HEK293 (cell line): ENCODE measurements at regions not wholly inside any gene's neighbourhood (a gene's known extent, or its start where the extent isn't known, plus 50 kb on each side); places are given as distances from the start of the nearest gene placed in this dataset.

Source experiments
- GFI1B ChIP-seq: fragments of 450-650 bp; formaldehyde crosslinking; IDR thresholded peaks from 2 replicates; pipeline ENCODE4 v1.5.1; 2016; ENCODE audit warnings: missing biosample characterization, missing genetic modification characterization
- SP3 ChIP-seq: fragments of 450-650 bp; formaldehyde crosslinking; IDR thresholded peaks from 2 replicates; pipeline ENCODE4 v1.5.1; 2016; ENCODE audit warnings: missing biosample characterization, missing genetic modification characterization
- ZNF423 ChIP-seq: fragments of 450-650 bp; formaldehyde crosslinking; IDR thresholded peaks from 2 replicates; pipeline ENCODE4 v1.5.1; 2016; ENCODE audit warnings: missing biosample characterization, missing genetic modification characterization
- TF ChIP-seq, protein P1 (sequence below): fragments of 450-650 bp; formaldehyde crosslinking; IDR thresholded peaks from 2 replicates; pipeline ENCODE4 v1.5.1; 2016; ENCODE audit warnings: missing biosample characterization, missing genetic modification characterization

DNA sequence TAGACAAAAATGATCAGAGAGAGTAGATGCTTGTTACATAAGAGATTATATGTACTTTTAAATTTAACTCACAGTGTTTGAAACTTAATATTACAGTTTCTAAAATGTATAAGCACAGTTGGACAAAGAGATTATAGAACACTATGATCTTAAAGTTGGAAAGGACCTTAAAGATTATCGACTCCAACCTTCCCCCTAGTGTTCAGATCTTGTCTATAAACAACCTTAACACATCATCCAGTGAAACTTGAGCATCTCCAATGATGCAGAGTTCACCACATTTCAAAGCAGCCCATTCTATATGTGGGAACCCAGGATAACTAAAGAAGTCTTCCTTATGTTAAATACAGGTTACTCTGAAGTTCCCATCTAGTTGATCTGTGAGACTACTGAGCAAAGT is 480.8 kb downstream of the RMST start:
- TF ChIP-seq, protein P1, sequence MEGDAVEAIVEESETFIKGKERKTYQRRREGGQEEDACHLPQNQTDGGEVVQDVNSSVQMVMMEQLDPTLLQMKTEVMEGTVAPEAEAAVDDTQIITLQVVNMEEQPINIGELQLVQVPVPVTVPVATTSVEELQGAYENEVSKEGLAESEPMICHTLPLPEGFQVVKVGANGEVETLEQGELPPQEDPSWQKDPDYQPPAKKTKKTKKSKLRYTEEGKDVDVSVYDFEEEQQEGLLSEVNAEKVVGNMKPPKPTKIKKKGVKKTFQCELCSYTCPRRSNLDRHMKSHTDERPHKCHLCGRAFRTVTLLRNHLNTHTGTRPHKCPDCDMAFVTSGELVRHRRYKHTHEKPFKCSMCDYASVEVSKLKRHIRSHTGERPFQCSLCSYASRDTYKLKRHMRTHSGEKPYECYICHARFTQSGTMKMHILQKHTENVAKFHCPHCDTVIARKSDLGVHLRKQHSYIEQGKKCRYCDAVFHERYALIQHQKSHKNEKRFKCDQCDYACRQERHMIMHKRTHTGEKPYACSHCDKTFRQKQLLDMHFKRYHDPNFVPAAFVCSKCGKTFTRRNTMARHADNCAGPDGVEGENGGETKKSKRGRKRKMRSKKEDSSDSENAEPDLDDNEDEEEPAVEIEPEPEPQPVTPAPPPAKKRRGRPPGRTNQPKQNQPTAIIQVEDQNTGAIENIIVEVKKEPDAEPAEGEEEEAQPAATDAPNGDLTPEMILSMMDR (tag by site-specific recombination), result no peak
- no peak for TF ChIP-seq GFI1B
- no peak for TF ChIP-seq SP3 (tag by site-specific recombination)
- no peak for TF ChIP-seq ZNF423 (tag by site-specific recombination)
